Neural cell (in vitro differentiated cells): ENCODE measurements at regions not wholly inside any gene's neighbourhood (a gene's known extent, or its start where the extent isn't known, plus 50 kb on each side); places are given as distances from the start of the nearest gene placed in this dataset.

Experiments
- H2AFZ ChIP-seq: fragments of 200-600, 300-800 bp; sonication (generic), shearing (Covaris generic); 2 replicates; pipeline ENCODE4 v1.6.0; 2014; ENCODE audit warnings: low read depth, mild to moderate bottlenecking, antibody characterized with exemption, low read length, moderate library complexity
- H3F3A ChIP-seq: fragments of 200-600 bp; shearing (Covaris generic); 2 replicates; pipeline ENCODE4 v1.6.1; 2016; ENCODE audit warnings: mild to moderate bottlenecking, moderate library complexity, mixed read lengths, antibody characterized with exemption, low read length; ENCODE audit not compliant: insufficient read depth, poor library complexity, severe bottlenecking
- H3K27ac ChIP-seq: fragments of 200-600, 300-800 bp; sonication (generic), shearing (Covaris generic); 2 replicates; pipeline ENCODE4 v1.5.1; 2014; ENCODE audit warnings: mild to moderate bottlenecking, low read length, moderate library complexity
- H3K27me3 ChIP-seq: fragments of 300-800, 200-600 bp; sonication (generic), shearing (Covaris generic); 2 replicates; pipeline ENCODE4 v1.6.0; 2014; ENCODE audit warnings: mild to moderate bottlenecking, low read depth, low read length, moderate library complexity; ENCODE audit not compliant: insufficient read depth
- H3K36me3 ChIP-seq: fragments of 300-800, 200-600 bp; sonication (generic), shearing (Covaris generic); 2 replicates; pipeline ENCODE4 v1.5.1; 2014; ENCODE audit warnings: mild to moderate bottlenecking, antibody characterized with exemption, low read length, moderate library complexity; ENCODE audit not compliant: insufficient read depth
- H3K4me2 ChIP-seq: fragments of 300-800, 200-600 bp; sonication (generic), shearing (Covaris generic); 2 replicates; pipeline ENCODE4 v1.6.0; 2014; ENCODE audit warnings: mild to moderate bottlenecking, low read length
- H3K4me3 ChIP-seq: fragments of 300-800, 200-600 bp; sonication (generic), shearing (Covaris generic); 2 replicates; pipeline ENCODE4 v1.5.1; 2014; ENCODE audit warnings: mild to moderate bottlenecking, low read length, moderate library complexity
- H3K79me2 ChIP-seq: fragments of 200-600 bp; shearing (Covaris generic); replicated peaks from 2 replicates; pipeline ENCODE4 v1.6.0; 2014; ENCODE audit warnings: mild to moderate bottlenecking, low read length, moderate library complexity; ENCODE audit not compliant: insufficient read depth
- H3K9ac ChIP-seq: fragments of 300-800, 200-600 bp; sonication (generic), shearing (Covaris generic); 2 replicates; pipeline ENCODE4 v1.6.1; 2016; ENCODE audit warnings: mild to moderate bottlenecking, low read length, mixed read lengths
- H3K9me2 ChIP-seq: fragments of 200-600 bp; shearing (Covaris generic); 2 replicates; pipeline ENCODE4 v1.6.1; 2016; ENCODE audit warnings: mild to moderate bottlenecking, low read length, mixed read lengths; ENCODE audit not compliant: insufficient read depth
- H3K9me3 ChIP-seq: fragments of 200-600, 300-800 bp; sonication (generic), shearing (Covaris generic); 2 replicates; pipeline ENCODE4 v1.6.1; 2016; ENCODE audit warnings: mild to moderate bottlenecking, mixed run types, low read length, moderate library complexity, mixed read lengths
- H4K20me1 ChIP-seq: fragments of 200-600 bp; shearing (Covaris generic); 2 replicates; pipeline ENCODE4 v1.6.1; 2016; ENCODE audit warnings: mild to moderate bottlenecking, mixed run types; ENCODE audit not compliant: insufficient read depth
- CTCF ChIP-seq: fragments of 450-650 bp; IDR thresholded peaks from 2 replicates; pipeline ENCODE4 v1.5.1; 2014; ENCODE audit warnings: antibody characterized with exemption, mild to moderate bottlenecking, moderate library complexity; ENCODE audit not compliant: poor library complexity, severe bottlenecking
- EP300 ChIP-seq: fragments of 450-650 bp; conservative IDR thresholded peaks from 2 replicates; pipeline ENCODE4 v1.6.1; 2014; ENCODE audit warnings: antibody characterized with exemption, mild to moderate bottlenecking, moderate library complexity; ENCODE audit not compliant: poor library complexity, severe bottlenecking
- EZH2 ChIP-seq: fragments of 200-600, 300-800 bp; shearing (Covaris generic), sonication (generic); IDR thresholded peaks from 2 replicates; pipeline ENCODE4 v1.6.1; 2014; ENCODE audit warnings: antibody characterized with exemption, low read length, borderline replicate concordance, mild to moderate bottlenecking; ENCODE audit not compliant: insufficient read depth, poor library complexity, severe bottlenecking
- MXI1 ChIP-seq: fragments of 450-650 bp; conservative IDR thresholded peaks from 2 replicates; pipeline ENCODE4 v1.6.1; 2014; ENCODE audit warnings: antibody characterized with exemption, mild to moderate bottlenecking; ENCODE audit not compliant: poor library complexity, severe bottlenecking
- POLR2AphosphoS5 ChIP-seq: IDR thresholded peaks from 2 replicates; pipeline ENCODE4 v1.6.1; 2012
- RAD21 ChIP-seq: fragments of 450-650 bp; conservative IDR thresholded peaks from 2 replicates; pipeline ENCODE4 v1.6.1; 2014; ENCODE audit warnings: antibody characterized with exemption, mild to moderate bottlenecking, moderate library complexity
- SMC3 ChIP-seq: fragments of 450-650 bp; conservative IDR thresholded peaks from 2 replicates; pipeline ENCODE4 v1.6.1; 2014; ENCODE audit warnings: antibody characterized with exemption, mild to moderate bottlenecking, moderate library complexity; ENCODE audit not compliant: poor library complexity
- TAF1 ChIP-seq: IDR thresholded peaks from 2 replicates; pipeline ENCODE4 v1.6.1; 2012; ENCODE audit warnings: low read depth
- TF ChIP-seq, protein P1 (sequence below): IDR thresholded peaks from 2 replicates; pipeline ENCODE4 v1.6.1; 2012; ENCODE audit warnings: borderline replicate concordance

GRCh38 chr2:4942441-4942840 lies 749.7 kb upstream of the SOX11 start:
- Histone ChIP-seq H3K27me3 (no peaks in the 10 kb centered on the region), H3F3A (no peaks in the 10 kb centered on the region), H3K9me3 (no peaks in the 10 kb centered on the region), H3K4me2 (no peak overlapping the region), H3K36me3 (no peaks in the 10 kb centered on the region), H3K9me2 (no peaks in the 10 kb centered on the region), H3K4me3 (no peak overlapping the region), H3K9ac (no peak overlapping the region), H4K20me1 (no peaks in the 10 kb centered on the region), H3K27ac (no peak overlapping the region), H3K79me2 (no peaks in the 10 kb centered on the region), H2AFZ (no peak overlapping the region)
- TF ChIP-seq SMC3 (no peak), EZH2 (no peak), EP300 (no peak), CTCF (no peak), RAD21 (no peak), TAF1 (no peak), MXI1 (no peak)
- TF ChIP-seq, protein P1, sequence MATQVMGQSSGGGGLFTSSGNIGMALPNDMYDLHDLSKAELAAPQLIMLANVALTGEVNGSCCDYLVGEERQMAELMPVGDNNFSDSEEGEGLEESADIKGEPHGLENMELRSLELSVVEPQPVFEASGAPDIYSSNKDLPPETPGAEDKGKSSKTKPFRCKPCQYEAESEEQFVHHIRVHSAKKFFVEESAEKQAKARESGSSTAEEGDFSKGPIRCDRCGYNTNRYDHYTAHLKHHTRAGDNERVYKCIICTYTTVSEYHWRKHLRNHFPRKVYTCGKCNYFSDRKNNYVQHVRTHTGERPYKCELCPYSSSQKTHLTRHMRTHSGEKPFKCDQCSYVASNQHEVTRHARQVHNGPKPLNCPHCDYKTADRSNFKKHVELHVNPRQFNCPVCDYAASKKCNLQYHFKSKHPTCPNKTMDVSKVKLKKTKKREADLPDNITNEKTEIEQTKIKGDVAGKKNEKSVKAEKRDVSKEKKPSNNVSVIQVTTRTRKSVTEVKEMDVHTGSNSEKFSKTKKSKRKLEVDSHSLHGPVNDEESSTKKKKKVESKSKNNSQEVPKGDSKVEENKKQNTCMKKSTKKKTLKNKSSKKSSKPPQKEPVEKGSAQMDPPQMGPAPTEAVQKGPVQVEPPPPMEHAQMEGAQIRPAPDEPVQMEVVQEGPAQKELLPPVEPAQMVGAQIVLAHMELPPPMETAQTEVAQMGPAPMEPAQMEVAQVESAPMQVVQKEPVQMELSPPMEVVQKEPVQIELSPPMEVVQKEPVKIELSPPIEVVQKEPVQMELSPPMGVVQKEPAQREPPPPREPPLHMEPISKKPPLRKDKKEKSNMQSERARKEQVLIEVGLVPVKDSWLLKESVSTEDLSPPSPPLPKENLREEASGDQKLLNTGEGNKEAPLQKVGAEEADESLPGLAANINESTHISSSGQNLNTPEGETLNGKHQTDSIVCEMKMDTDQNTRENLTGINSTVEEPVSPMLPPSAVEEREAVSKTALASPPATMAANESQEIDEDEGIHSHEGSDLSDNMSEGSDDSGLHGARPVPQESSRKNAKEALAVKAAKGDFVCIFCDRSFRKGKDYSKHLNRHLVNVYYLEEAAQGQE, result no peak

DNA sequence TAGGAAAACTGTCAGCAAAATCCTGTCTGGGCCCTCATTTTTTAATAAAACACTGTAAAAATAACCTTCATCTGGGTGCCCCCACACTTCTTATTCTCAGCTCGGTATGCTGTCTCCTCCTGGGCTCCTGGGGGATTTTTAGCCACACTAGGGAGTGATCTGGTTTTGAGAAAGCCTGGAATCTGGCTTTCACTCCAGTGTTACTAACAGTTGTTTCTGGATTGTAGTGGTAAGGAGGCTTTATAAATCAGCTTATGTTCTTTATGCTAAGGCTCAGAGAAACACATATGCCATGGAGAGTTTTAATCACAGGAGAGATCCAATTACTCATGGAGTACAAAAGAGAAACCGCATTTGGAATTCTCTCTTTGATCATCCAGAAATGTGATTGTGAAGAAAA lies 744.3 kb upstream of the SOX11 start:
- Histone ChIP-seq H3F3A (no peaks in the 10 kb centered on the region), H3K4me2 (no peak overlapping the region), H3K27ac (no peak overlapping the region), H3K9ac (no peak overlapping the region), H3K36me3 (no peaks in the 10 kb centered on the region), H3K79me2 (no peaks in the 10 kb centered on the region), H4K20me1 (no peaks in the 10 kb centered on the region), H2AFZ (no peak overlapping the region), H3K4me3 (no peak overlapping the region), H3K27me3 (no peaks in the 10 kb centered on the region), H3K9me2 (no peaks in the 10 kb centered on the region), H3K9me3 (no peaks in the 10 kb centered on the region)
- no peak for TF ChIP-seq POLR2AphosphoS5
- no peak for TF ChIP-seq RAD21
- TF ChIP-seq CTCF, result no peak
- no peak for TF ChIP-seq EP300
- no peak for TF ChIP-seq SMC3
- no peak for TF ChIP-seq EZH2
- no peak for TF ChIP-seq MXI1
- no peak for TF ChIP-seq TAF1
- TF ChIP-seq, protein P1, result no peak
